ENCODE measurements at regions not wholly inside any gene's neighbourhood (a gene's known extent, or its start where the extent isn't known, plus 50 kb on each side); places are given as distances from the start of the nearest gene placed in this dataset.

GRCh38 chr6:3571250-3571681, 114.4 kb upstream of the SLC22A23 start:
- Histone ChIP-seq H2BK5ac (ENCODE audit: low read depth, low read length, poor library complexity, severe bottlenecking) (no peak overlapping the region), H4K5ac (ENCODE audit: low read depth, low read length) (no peak overlapping the region), H4K20me1 (ENCODE audit: insufficient read depth, low read length) (no peaks in the 10 kb centered on the region), H3K4me2 (ENCODE audit: low read depth, low read length) (no peak overlapping the region), H3K56ac (ENCODE audit: extremely low read depth, insufficient read depth, low read length) (no peak overlapping the region), H3K4me1 (ENCODE audit: control insufficient read depth, insufficient read depth, low read length) (peaks cover 3% of the 10 kb centered on the region; the same call in 1 of the 2 replicates), H3K9me1 (ENCODE audit: insufficient read depth, low read length) (no peaks in the 10 kb centered on the region), H3K79me1 (ENCODE audit: low read depth in 1 of 2, low read length in 2 of 2) (no peaks in the 10 kb centered on the region), H3K18ac (ENCODE audit: low read depth, low read length) (no peak overlapping the region), H3K4ac (ENCODE audit: low read depth, low read length) (no peak overlapping the region), H2BK15ac (ENCODE audit: low read depth, low read length) (no peak overlapping the region), H4K91ac (ENCODE audit: insufficient read depth, low read depth, low read length) (no peak overlapping the region), H2AK9ac (replicated peaks; ENCODE audit: low read depth, low read length, poor library complexity) (no peak overlapping the region), H3K27ac (ENCODE audit: insufficient read depth, low read length) (no peak overlapping the region), H3K4me3 (ENCODE audit: insufficient read depth, low read depth, low read length) (no peak overlapping the region), H3K23ac (ENCODE audit: low read depth, low read length) (no peak overlapping the region), H2AFZ (replicated peaks; ENCODE audit: low read length, poor library complexity) (no peak overlapping the region), H3K9me3 (ENCODE audit: control insufficient read depth, insufficient read depth, low read length) (no peaks in the 10 kb centered on the region), H2BK20ac (ENCODE audit: low read depth, low read length) (no peak overlapping the region), H4K8ac (ENCODE audit: low read depth in 2 of 2, low read length in 2 of 2) (no peak overlapping the region), H2BK120ac (ENCODE audit: low read depth, low read length) (no peak overlapping the region), H3K27me3 (ENCODE audit: control insufficient read depth, insufficient read depth, low read length) (peaks cover 70% of the 10 kb centered on the region), H3K36me3 (ENCODE audit: control insufficient read depth, insufficient read depth, low read length) (no peaks in the 10 kb centered on the region), H3K14ac (replicated peaks; ENCODE audit: low read depth, low read length) (no peak overlapping the region), H2AK5ac (ENCODE audit: low read depth, low read length) (no peak overlapping the region), H3K9ac (ENCODE audit: low read depth, low read length) (no peak overlapping the region)
- WGBS, 2 experiments (ENCODE audit: extremely low coverage in 2 of 2, insufficient read length in 1 of 2), result 70% methylated on average over 2 of the region's 6 CpGs; no CpG with 5 or more reads in 1 of the 2 experiments
- intact Hi-C loops (cut with micrococcal nuclease), result no loop called here
- no TSS peak for BruUV-seq (replicated peaks)
- TF ChIP-seq BHLHE40 (IDR thresholded peaks at IDR 0.05; ENCODE audit: low read depth, low read length) (no peak), MXI1 (IDR thresholded peaks at IDR 0.05; ENCODE audit: borderline replicate concordance, low read depth, low read length) (no peak), MAZ (IDR thresholded peaks at IDR 0.05; ENCODE audit: borderline replicate concordance, low read depth, low read length) (no peak), CHD1 (IDR thresholded peaks at IDR 0.05; ENCODE audit: low read depth, low read length) (no peak), CTCF (conservative IDR thresholded peaks at IDR 0.05; ENCODE audit: low read depth, low read length) (no peak), NFE2L2 (IDR thresholded peaks at IDR 0.05; ENCODE audit: low read depth, low read length) (no peak), ELK1 (IDR thresholded peaks at IDR 0.05; ENCODE audit: borderline replicate concordance, low read depth, low read length) (no peak)
- ChIA-PET CTCF (no interaction called here), POLR2A (ENCODE audit: unreplicated experiment) (no interaction called here)
- ATAC-seq (ENCODE audit: low read depth) (no peak), DNase-seq (no peak)
- in situ Hi-C loops (cut with MboI; ENCODE audit: low sequenced_read_pairs), result no loop called here
- dilution Hi-C loops (cut with HindIII; ENCODE audit: low sequenced_read_pairs, unreplicated experiment), result no loop called here
